ENCODE measurements at regions not wholly inside any gene's neighbourhood (a gene's known extent, or its start where the extent isn't known, plus 50 kb on each side); places are given as distances from the start of the nearest gene placed in this dataset.
A peak's percentile ranks its signal among the peaks of the same experiment; 100 is the strongest.

- peak overlapping the region; percentile 33 for H3K9ac ChIP-seq (ENCODE audit: insufficient read depth, low read length, poor library complexity, severe bottlenecking)
- H3K27me3 Mint-ChIP-seq (ENCODE audit: low read depth in 3 of 3), result peaks cover 66 to 85% (median 80%) of the 10 kb centered on the region in 3 donors
- H3K27me3 ChIP-seq (ENCODE audit: control insufficient read depth in 2 of 2, insufficient read depth in 2 of 2, low read length in 2 of 2), result peaks cover 34 to 71% of the 10 kb centered on the region in 2 donors
Observed at GRCh38 chr6:44003345-44004061, 123.7 kb downstream of the MRPL14 start.

More at GRCh38 chr6:44003345-44004061, 123.7 kb downstream of the MRPL14 start:
- DNase-seq, result peak in 2 of 3 donors; percentile 15 to 53
- peak overlapping the region; percentile 70 for H3K4me2 ChIP-seq (replicated peaks; ENCODE audit: extremely low read depth, low read length, poor library complexity, severe bottlenecking)
- Mint-ChIP-seq H3K9me3 (peaks cover 0 to 24% (median 8%) of the 10 kb centered on the region in 7 donors), H3K4me1 (peaks cover 34% of the 10 kb centered on the region), H3K4me3 (peak overlapping the region; percentile 65 to 84), H3K27ac (peak overlapping the region in 4 of 7 donors; percentile 50 to 77 (median 68)), H3K36me3 (peaks cover 7 to 12% of the 10 kb centered on the region in 2 donors)
- no peaks in the 10 kb centered on the region for H3K79me2 ChIP-seq (ENCODE audit: insufficient read depth, low read length)
- intact Hi-C loops (cut with micrococcal nuclease), result loop anchor here in 1 of 2 donors (5.0 kb wide), 2 partner anchors 231 to 281 kb away; partner anchors contain the start of gene VEGFA
- no peak overlapping the region for H2AFZ ChIP-seq (ENCODE audit: insufficient read depth, low read depth, low read length, poor library complexity, severe bottlenecking)
- no peaks in the 10 kb centered on the region for H3K36me3 ChIP-seq (replicated peaks in 1 of 2; ENCODE audit: control insufficient read depth in 1 of 2, insufficient read depth in 2 of 2, low read length in 2 of 2)
- peaks cover 0 to 11% of the 10 kb centered on the region in 2 donors for H3K9me3 ChIP-seq (replicated peaks in 1 of 2; ENCODE audit: control insufficient read depth in 1 of 2, insufficient read depth in 1 of 2, low read length in 2 of 2)
- TF ChIP-seq, protein P1, sequence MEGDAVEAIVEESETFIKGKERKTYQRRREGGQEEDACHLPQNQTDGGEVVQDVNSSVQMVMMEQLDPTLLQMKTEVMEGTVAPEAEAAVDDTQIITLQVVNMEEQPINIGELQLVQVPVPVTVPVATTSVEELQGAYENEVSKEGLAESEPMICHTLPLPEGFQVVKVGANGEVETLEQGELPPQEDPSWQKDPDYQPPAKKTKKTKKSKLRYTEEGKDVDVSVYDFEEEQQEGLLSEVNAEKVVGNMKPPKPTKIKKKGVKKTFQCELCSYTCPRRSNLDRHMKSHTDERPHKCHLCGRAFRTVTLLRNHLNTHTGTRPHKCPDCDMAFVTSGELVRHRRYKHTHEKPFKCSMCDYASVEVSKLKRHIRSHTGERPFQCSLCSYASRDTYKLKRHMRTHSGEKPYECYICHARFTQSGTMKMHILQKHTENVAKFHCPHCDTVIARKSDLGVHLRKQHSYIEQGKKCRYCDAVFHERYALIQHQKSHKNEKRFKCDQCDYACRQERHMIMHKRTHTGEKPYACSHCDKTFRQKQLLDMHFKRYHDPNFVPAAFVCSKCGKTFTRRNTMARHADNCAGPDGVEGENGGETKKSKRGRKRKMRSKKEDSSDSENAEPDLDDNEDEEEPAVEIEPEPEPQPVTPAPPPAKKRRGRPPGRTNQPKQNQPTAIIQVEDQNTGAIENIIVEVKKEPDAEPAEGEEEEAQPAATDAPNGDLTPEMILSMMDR (IDR thresholded peaks at IDR 0.05), result no peak
- H4K20me1 ChIP-seq (ENCODE audit: insufficient read depth, low read length), result no peaks in the 10 kb centered on the region
- H3K4me3 ChIP-seq (replicated peaks in 1 of 3; ENCODE audit: low read depth in 2 of 3, low read length in 3 of 3), result peak overlapping the region in 1 of 3 experiments; percentile 55
- 39% methylated on average over 15 of the region's 22 CpGs for WGBS (ENCODE audit: insufficient coverage)
- no peak overlapping the region for H3K27ac ChIP-seq (ENCODE audit: low read depth in 1 of 2, low read length in 2 of 2)
- H3K4me1 ChIP-seq (ENCODE audit: control insufficient read depth in 1 of 2, insufficient read depth in 2 of 2, low read length in 2 of 2), result peaks cover 23 to 40% of the 10 kb centered on the region in 2 donors

Data from CD14-positive monocyte (primary cell).